Mesenchymal stem cell (in vitro differentiated cells and primary cell): ENCODE measurements at regions not wholly inside any gene's neighbourhood (a gene's known extent, or its start where the extent isn't known, plus 50 kb on each side); places are given as distances from the start of the nearest gene placed in this dataset.

Experiments
- DNase-seq: peaks from one replicate; pipeline ENCODE4 v3.0.0-alpha.2; 2013
- H2AFZ ChIP-seq: one replicate; pipeline ENCODE4 v1.6.1; 2013; ENCODE audit warnings: low read depth, mild to moderate bottlenecking, control low read depth, inconsistent platforms, low read length, moderate library complexity
- H2AK5ac ChIP-seq: 2 replicates; pipeline ENCODE4 v1.6.1; 2013; ENCODE audit warnings: low read length, moderate library complexity, mild to moderate bottlenecking, inconsistent platforms; ENCODE audit not compliant: severe bottlenecking
- H2BK120ac ChIP-seq: one replicate; pipeline ENCODE4 v1.6.1; 2013; ENCODE audit warnings: low read depth, mild to moderate bottlenecking, inconsistent platforms, low read length, moderate library complexity
- H2BK12ac ChIP-seq, 2 experiments: one replicate each; pipeline ENCODE4 v1.6.1; 2013; ENCODE audit warnings: inconsistent platforms in 2 of 2, low read length in 2 of 2, mild to moderate bottlenecking in 2 of 2, moderate library complexity in 2 of 2, control low read depth in 1 of 2
- H2BK15ac ChIP-seq: one replicate; pipeline ENCODE4 v1.6.1; 2013; ENCODE audit warnings: mild to moderate bottlenecking, low read depth, inconsistent platforms; ENCODE audit not compliant: poor library complexity, severe bottlenecking
- H2BK5ac ChIP-seq: 2 replicates; pipeline ENCODE4 v1.6.1; 2013; ENCODE audit warnings: low read depth, mild to moderate bottlenecking, low read length, control low read depth, inconsistent platforms; ENCODE audit not compliant: poor library complexity, severe bottlenecking
- H3K14ac ChIP-seq, 2 experiments: one replicate each; pipeline ENCODE4 v1.6.1; 2013; ENCODE audit warnings: inconsistent platforms in 2 of 2, low read length in 2 of 2, control low read depth in 1 of 2, mild to moderate bottlenecking in 1 of 2, moderate library complexity in 1 of 2
- H3K18ac ChIP-seq, 2 experiments: one replicate each; pipeline ENCODE4 v1.6.1; 2013; ENCODE audit warnings: inconsistent platforms in 2 of 2, low read length in 2 of 2, control low read depth in 1 of 2, low read depth in 1 of 2, mild to moderate bottlenecking in 1 of 2
- H3K23ac ChIP-seq, 2 experiments: one replicate each; pipeline ENCODE4 v1.6.1; 2013; ENCODE audit warnings: inconsistent platforms in 2 of 2, low read length in 2 of 2, mild to moderate bottlenecking in 2 of 2, moderate library complexity in 2 of 2, control low read depth in 1 of 2
- H3K27ac ChIP-seq: 2 replicates; pipeline ENCODE4 v1.5.1; 2013; ENCODE audit warnings: mild to moderate bottlenecking, moderate library complexity, low read length, control low read depth, inconsistent platforms; ENCODE audit not compliant: poor library complexity, severe bottlenecking
- H3K27me3 ChIP-seq, 2 experiments: 2 replicates each; pipeline versions ENCODE4 v1.6.1 to v1.7.0; 2013; ENCODE audit warnings: low read length in 2 of 2, mild to moderate bottlenecking in 2 of 2, moderate library complexity in 2 of 2, control low read depth in 1 of 2, inconsistent platforms in 1 of 2; ENCODE audit not compliant: control insufficient read depth in 1 of 2, insufficient read depth in 1 of 2
- H3K36me3 ChIP-seq, 2 experiments: 2 replicates each; pipeline versions ENCODE4 v1.6.1 to v1.7.0; 2013; ENCODE audit warnings: low read length in 2 of 2, control low read depth in 1 of 2, inconsistent platforms in 1 of 2, low read depth in 1 of 2, mild to moderate bottlenecking in 1 of 2; ENCODE audit not compliant: insufficient read depth in 2 of 2, control insufficient read depth in 1 of 2
- H3K4ac ChIP-seq, 2 experiments: one replicate each; pipeline ENCODE4 v1.6.1; 2013; ENCODE audit warnings: inconsistent platforms in 2 of 2, low read length in 2 of 2, mild to moderate bottlenecking in 2 of 2, moderate library complexity in 2 of 2, control low read depth in 1 of 2, low read depth in 1 of 2
- H3K4me1 ChIP-seq: 2 replicates; pipeline ENCODE4 v1.6.1; 2013; ENCODE audit warnings: low read depth, low read length, control low read depth; ENCODE audit not compliant: control insufficient read depth, insufficient read depth
- H3K4me2 ChIP-seq: 2 replicates; pipeline ENCODE4 v1.6.1; 2013; ENCODE audit warnings: low read length, mild to moderate bottlenecking, inconsistent platforms; ENCODE audit not compliant: poor library complexity, severe bottlenecking
- H3K4me3 ChIP-seq, 2 experiments: 2 replicates each; pipeline versions ENCODE4 v1.5.1 to v1.7.0; 2013; ENCODE audit warnings: low read length in 2 of 2, mild to moderate bottlenecking in 2 of 2, control low read depth in 1 of 2, low read depth in 1 of 2; ENCODE audit not compliant: insufficient read depth in 1 of 2
- H3K79me1 ChIP-seq: replicated peaks from 2 replicates; pipeline ENCODE4 v1.6.1; 2013; ENCODE audit warnings: mild to moderate bottlenecking, control low read depth, low read length, inconsistent platforms; ENCODE audit not compliant: poor library complexity, severe bottlenecking
- H3K9ac ChIP-seq: 2 replicates; pipeline ENCODE4 v1.7.0; 2013; ENCODE audit warnings: mild to moderate bottlenecking, low read length, moderate library complexity
- H3K9me3 ChIP-seq: 2 replicates; pipeline ENCODE4 v1.7.0; 2013; ENCODE audit warnings: mild to moderate bottlenecking, low read length; ENCODE audit not compliant: control insufficient read depth
- H4K8ac ChIP-seq: one replicate; pipeline ENCODE4 v1.6.1; 2013; ENCODE audit warnings: inconsistent platforms, mild to moderate bottlenecking, low read length, moderate library complexity
- H4K91ac ChIP-seq: one replicate; pipeline ENCODE4 v1.6.1; 2013; ENCODE audit warnings: mild to moderate bottlenecking, low read length, inconsistent platforms
- WGBS: methylation state at CpG from one replicate; pipeline ENCODE4 v1.1.7; 2013; ENCODE audit warnings: mixed read lengths; 5-methylcytosine and 5-hydroxymethylcytosine counted together

DNA sequence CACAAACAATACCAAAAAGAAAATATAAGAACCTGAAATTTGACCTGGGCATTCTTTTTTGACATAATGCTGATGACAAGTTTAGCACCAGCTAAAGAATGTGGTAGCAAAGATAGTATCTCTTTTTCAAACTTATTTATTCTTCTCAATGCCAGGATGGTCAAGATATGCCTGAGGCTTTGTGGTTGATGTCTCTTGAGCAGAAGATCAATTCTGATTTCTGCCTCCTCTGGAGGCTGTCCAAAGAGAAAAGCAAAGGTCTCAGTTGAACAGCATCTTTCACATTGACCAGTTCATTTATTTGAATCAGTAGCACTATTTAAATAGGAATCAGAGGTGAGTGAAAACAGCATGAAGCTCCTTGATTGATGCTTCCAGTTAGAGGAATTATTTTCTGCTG is 588.2 kb downstream of the HTR1A start:
- no peak overlapping the region for H2AK5ac ChIP-seq
- H3K4me1 ChIP-seq, result no peaks in the 10 kb centered on the region
- H2BK15ac ChIP-seq, result no peak overlapping the region
- no peak overlapping the region for H3K4ac ChIP-seq
- no peak overlapping the region for H3K4me2 ChIP-seq
- H3K79me1 ChIP-seq, result no peaks in the 10 kb centered on the region
- H4K91ac ChIP-seq, result no peak overlapping the region
- no peaks in the 10 kb centered on the region for H3K27me3 ChIP-seq
- H3K27ac ChIP-seq, result no peak overlapping the region
- no peak overlapping the region for H3K23ac ChIP-seq
- no peak overlapping the region for H2AFZ ChIP-seq
- DNase-seq, result no peak
- no peak overlapping the region for H2BK5ac ChIP-seq
- H3K14ac ChIP-seq, result no peak overlapping the region
- no peaks in the 10 kb centered on the region for H3K36me3 ChIP-seq
- no peak overlapping the region for H2BK12ac ChIP-seq
- no peak overlapping the region for H4K8ac ChIP-seq
- no peak overlapping the region for H3K4me3 ChIP-seq
- no peak overlapping the region for H3K18ac ChIP-seq
- H2BK120ac ChIP-seq, result no peak overlapping the region
- no peaks in the 10 kb centered on the region for H3K9me3 ChIP-seq
- no peak overlapping the region for H3K9ac ChIP-seq

DNA sequence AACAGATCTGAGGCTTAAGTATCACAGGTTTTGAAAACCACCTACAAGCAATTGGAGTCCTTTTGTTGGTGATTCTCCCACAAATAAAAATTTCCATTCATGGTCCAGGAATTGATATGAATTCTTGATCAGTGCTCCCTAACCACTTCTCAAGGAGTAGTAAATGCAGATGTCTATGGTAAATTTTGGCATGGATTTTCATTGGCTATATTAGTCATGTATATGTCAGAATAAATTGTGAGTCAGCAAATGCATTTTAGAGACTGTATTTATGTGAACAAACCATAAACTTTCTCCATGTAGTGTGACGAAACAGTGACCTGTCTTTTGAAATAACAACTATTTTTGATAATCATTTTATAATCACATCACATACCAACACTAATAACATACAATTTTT is 611.1 kb downstream of the HTR1A start:
- no peak overlapping the region for H2BK120ac ChIP-seq
- DNase-seq, result no peak
- no CpG with 5 or more reads among the region's 1 CpG for WGBS
- H3K27me3 ChIP-seq, result no peaks in the 10 kb centered on the region
- no peak overlapping the region for H4K8ac ChIP-seq
- no peak overlapping the region for H2BK15ac ChIP-seq
- no peak overlapping the region for H3K4me3 ChIP-seq
- H3K14ac ChIP-seq, result no peak overlapping the region
- no peak overlapping the region for H2AFZ ChIP-seq
- H3K79me1 ChIP-seq, result no peaks in the 10 kb centered on the region
- H3K9me3 ChIP-seq, result no peaks in the 10 kb centered on the region
- no peak overlapping the region for H3K4ac ChIP-seq
- no peak overlapping the region for H3K18ac ChIP-seq
- H3K23ac ChIP-seq, result no peak overlapping the region
- H4K91ac ChIP-seq, result no peak overlapping the region
- H3K9ac ChIP-seq, result no peak overlapping the region
- H2AK5ac ChIP-seq, result no peak overlapping the region
- H3K4me2 ChIP-seq, result no peak overlapping the region
- H3K4me1 ChIP-seq, result no peaks in the 10 kb centered on the region
- H3K36me3 ChIP-seq, result no peaks in the 10 kb centered on the region
- no peak overlapping the region for H3K27ac ChIP-seq
- no peak overlapping the region for H2BK5ac ChIP-seq
- no peak overlapping the region for H2BK12ac ChIP-seq

DNA sequence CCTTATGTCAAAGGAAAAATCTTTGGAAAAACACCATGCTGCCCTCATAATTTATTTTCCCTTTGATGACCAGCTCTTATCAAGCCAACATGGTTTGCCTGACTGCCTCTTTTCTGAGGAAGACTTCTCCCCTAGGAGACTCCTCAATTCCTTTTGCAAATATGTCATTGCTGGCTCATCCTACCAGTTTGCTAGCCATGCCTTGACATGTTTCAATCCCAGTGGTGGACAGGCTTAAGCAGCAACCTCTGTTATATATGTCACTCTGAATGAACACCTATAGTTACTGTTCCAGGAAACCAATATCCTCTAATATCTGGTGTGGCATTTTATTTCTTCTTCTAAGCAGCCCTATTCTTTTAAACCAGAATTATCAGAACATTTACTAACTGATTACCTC is 615.8 kb downstream of the HTR1A start:
- Histone ChIP-seq H3K4me1 (no peaks in the 10 kb centered on the region), H3K18ac (no peak overlapping the region), H3K4me3 (no peak overlapping the region), H3K9ac (no peak overlapping the region), H3K4me2 (no peak overlapping the region), H2BK12ac (no peak overlapping the region), H2AFZ (no peak overlapping the region), H3K36me3 (no peaks in the 10 kb centered on the region), H2BK120ac (no peak overlapping the region), H3K27me3 (no peaks in the 10 kb centered on the region), H3K23ac (no peak overlapping the region), H3K9me3 (peaks cover 4% of the 10 kb centered on the region), H4K8ac (no peak overlapping the region), H4K91ac (no peak overlapping the region), H2BK5ac (no peak overlapping the region), H3K14ac (no peak overlapping the region), H3K4ac (no peak overlapping the region), H2BK15ac (no peak overlapping the region), H3K27ac (no peak overlapping the region), H3K79me1 (no peaks in the 10 kb centered on the region), H2AK5ac (no peak overlapping the region)
- no peak for DNase-seq

DNA sequence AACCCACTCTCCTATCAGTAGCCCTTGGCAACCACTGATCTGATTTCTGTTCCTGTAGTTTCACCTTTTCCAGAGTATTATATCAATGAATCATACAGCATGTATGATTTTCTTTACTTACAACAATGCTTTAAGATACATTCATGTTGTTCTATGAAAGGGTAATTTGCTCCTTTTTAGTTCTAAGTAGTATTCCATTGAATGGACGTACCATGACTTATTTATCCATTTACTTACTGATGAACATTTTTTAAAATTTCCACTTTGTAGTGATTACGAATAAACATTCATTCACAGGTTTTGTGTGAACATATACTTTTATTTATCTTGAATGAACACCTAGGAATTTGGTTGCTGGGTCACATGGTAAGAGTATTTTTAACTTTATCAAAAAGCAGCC is 620.8 kb downstream of the HTR1A start:
- Histone ChIP-seq H3K36me3 (no peaks in the 10 kb centered on the region), H3K9ac (no peak overlapping the region), H3K4me1 (no peaks in the 10 kb centered on the region), H3K27me3 (no peaks in the 10 kb centered on the region), H2AFZ (no peak overlapping the region), H3K4me3 (no peak overlapping the region), H4K91ac (no peak overlapping the region), H2BK120ac (no peak overlapping the region), H3K14ac (no peak overlapping the region), H3K4ac (no peak overlapping the region), H2BK5ac (no peak overlapping the region), H3K18ac (no peak overlapping the region), H3K27ac (no peak overlapping the region), H2AK5ac (no peak overlapping the region), H2BK15ac (no peak overlapping the region), H3K4me2 (no peak overlapping the region), H4K8ac (no peak overlapping the region), H3K23ac (no peak overlapping the region), H2BK12ac (no peak overlapping the region), H3K79me1 (no peaks in the 10 kb centered on the region), H3K9me3 (peaks cover 10% of the 10 kb centered on the region)
- no CpG with 5 or more reads among the region's 2 CpGs for WGBS
- no peak for DNase-seq
